ENCODE measurements at regions not wholly inside any gene's neighbourhood (a gene's known extent, or its start where the extent isn't known, plus 50 kb on each side); places are given as distances from the start of the nearest gene placed in this dataset.
"Not testable (repeated sequence)": the region's sequence is repeated elsewhere in the genome, so short reads cannot be mapped to it uniquely, and the experiment has no call there.

DNA sequence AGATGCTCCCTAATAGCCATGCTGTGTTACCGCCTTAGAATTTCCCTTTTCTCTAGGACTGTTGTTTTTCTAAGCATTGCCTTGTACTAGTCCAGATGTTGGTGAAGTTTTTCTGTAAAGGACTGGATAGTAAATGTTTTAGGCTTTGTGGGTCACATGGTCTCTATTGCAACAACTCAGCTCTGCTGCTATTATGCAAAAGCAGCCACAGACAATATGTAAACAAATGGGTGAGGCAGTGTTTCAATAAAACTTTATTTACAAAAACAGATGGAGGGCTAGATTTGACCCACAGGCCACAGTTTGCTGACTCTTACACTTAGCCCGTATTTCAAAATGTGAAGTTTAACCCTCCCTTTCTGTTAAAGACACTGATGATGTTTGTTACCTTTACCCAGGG, 207.6 kb upstream of the MYLIP start:
- Mint-ChIP-seq H3K9me3 (peaks cover 13% of the 10 kb centered on the region), H3K27ac (no peak overlapping the region), H3K27me3 (ENCODE audit: low read depth) (no peaks in the 10 kb centered on the region), H3K36me3 (ENCODE audit: low read depth) (peaks cover 3% of the 10 kb centered on the region), H3K4me3 (ENCODE audit: low read depth) (no peak overlapping the region), H3K4me1 (ENCODE audit: low read depth) (peaks cover 8% of the 10 kb centered on the region)
- intact Hi-C loops (cut with micrococcal nuclease), result no loop called here
- DNase-seq (ENCODE audit: low spot score), result no peak

DNA sequence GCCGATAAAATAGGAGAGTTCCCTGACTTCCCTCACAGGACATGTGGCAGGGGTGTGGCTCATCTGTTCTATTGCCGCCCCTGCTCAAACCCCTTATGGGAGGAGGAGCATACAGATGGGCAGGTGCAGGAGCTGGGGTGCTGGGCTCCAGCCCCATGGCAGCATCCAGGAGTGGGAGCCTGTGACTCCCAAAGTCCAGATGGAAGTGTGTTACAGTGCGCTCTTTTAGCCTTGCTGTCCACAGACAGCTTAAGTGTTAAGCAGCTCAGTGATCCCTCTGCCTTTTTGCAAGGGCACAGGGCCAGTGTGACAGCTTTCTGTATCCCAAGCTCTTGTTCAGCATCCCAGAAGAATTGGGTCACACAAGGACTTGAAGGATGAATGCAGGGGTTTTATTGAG, 212.3 kb upstream of the MYLIP start:
- Mint-ChIP-seq H3K27ac (no peak overlapping the region), H3K9me3 (peaks cover 3% of the 10 kb centered on the region), H3K4me1 (ENCODE audit: low read depth) (peaks cover 45% of the 10 kb centered on the region), H3K4me3 (ENCODE audit: low read depth) (no peak overlapping the region), H3K36me3 (ENCODE audit: low read depth) (peaks cover 3% of the 10 kb centered on the region), H3K27me3 (ENCODE audit: low read depth) (no peaks in the 10 kb centered on the region)
- DNase-seq (ENCODE audit: low spot score), result no peak
- intact Hi-C loops (cut with micrococcal nuclease), result no loop called here

- Mint-ChIP-seq H3K9me3 (peaks cover 3% of the 10 kb centered on the region), H3K27ac (peak overlapping the region; percentile 59), H3K4me1 (ENCODE audit: low read depth) (peaks cover 49% of the 10 kb centered on the region), H3K27me3 (ENCODE audit: low read depth) (no peaks in the 10 kb centered on the region), H3K4me3 (ENCODE audit: low read depth) (no peak overlapping the region), H3K36me3 (ENCODE audit: low read depth) (peaks cover 3% of the 10 kb centered on the region)
- intact Hi-C loops (cut with micrococcal nuclease), result loop anchor here (2.0 kb wide), 2 partner anchors 47 to 181 kb away; no protein-coding TSS in a partner anchor
- DNase-seq (ENCODE audit: low spot score), result no peak
Observed at GRCh38 chr6:15915508-15916178, 213.2 kb upstream of the MYLIP start.

GRCh38 chr6:15914553-15914952, 214.3 kb upstream of the MYLIP start:
- DNase-seq (ENCODE audit: low spot score), result no peak
- H3K27me3 Mint-ChIP-seq (ENCODE audit: low read depth), result no peaks in the 10 kb centered on the region
- H3K4me3 Mint-ChIP-seq (ENCODE audit: low read depth), result no peak overlapping the region
- peaks cover 52% of the 10 kb centered on the region for H3K4me1 Mint-ChIP-seq (ENCODE audit: low read depth)
- intact Hi-C loops (cut with micrococcal nuclease), result loop anchor here (1.0 to 5.0 kb wide), 11 partner anchors 8 to 268 kb away; no protein-coding TSS in a partner anchor
- H3K27ac Mint-ChIP-seq, result peak overlapping the region; percentile 78
- H3K36me3 Mint-ChIP-seq (ENCODE audit: low read depth), result peaks cover 3% of the 10 kb centered on the region
- H3K9me3 Mint-ChIP-seq, result peaks cover 3% of the 10 kb centered on the region

- Mint-ChIP-seq H3K9me3 (peaks cover 3% of the 10 kb centered on the region), H3K4me3 (ENCODE audit: low read depth) (no peak overlapping the region), H3K27ac (peak overlapping the region; percentile 89), H3K27me3 (ENCODE audit: low read depth) (no peaks in the 10 kb centered on the region), H3K4me1 (ENCODE audit: low read depth) (peaks cover 60% of the 10 kb centered on the region), H3K36me3 (ENCODE audit: low read depth) (peaks cover 3% of the 10 kb centered on the region)
- DNase-seq (ENCODE audit: low spot score), result no peak
- intact Hi-C loops (cut with micrococcal nuclease), result loop anchor here (5.0 kb wide), 1 partner anchor 269 kb away; no protein-coding TSS in a partner anchor
Observed at GRCh38 chr6:15913573-15913972, 215.3 kb upstream of the MYLIP start.

- DNase-seq (ENCODE audit: low spot score), result no peak
- peaks cover 62% of the 10 kb centered on the region for H3K4me1 Mint-ChIP-seq (ENCODE audit: low read depth)
- H3K27ac Mint-ChIP-seq, result peak overlapping the region; percentile 89
- peaks cover 3% of the 10 kb centered on the region for H3K9me3 Mint-ChIP-seq
- H3K27me3 Mint-ChIP-seq (ENCODE audit: low read depth), result no peaks in the 10 kb centered on the region
- intact Hi-C loops (cut with micrococcal nuclease), result loop anchor here (5.0 kb wide), 1 partner anchor 270 kb away; no protein-coding TSS in a partner anchor
- peaks cover 3% of the 10 kb centered on the region for H3K36me3 Mint-ChIP-seq (ENCODE audit: low read depth)
- peak overlapping the region; percentile 56 for H3K4me3 Mint-ChIP-seq (ENCODE audit: low read depth)
Observed at GRCh38 chr6:15912505-15913400, 216.1 kb upstream of the MYLIP start.

DNA sequence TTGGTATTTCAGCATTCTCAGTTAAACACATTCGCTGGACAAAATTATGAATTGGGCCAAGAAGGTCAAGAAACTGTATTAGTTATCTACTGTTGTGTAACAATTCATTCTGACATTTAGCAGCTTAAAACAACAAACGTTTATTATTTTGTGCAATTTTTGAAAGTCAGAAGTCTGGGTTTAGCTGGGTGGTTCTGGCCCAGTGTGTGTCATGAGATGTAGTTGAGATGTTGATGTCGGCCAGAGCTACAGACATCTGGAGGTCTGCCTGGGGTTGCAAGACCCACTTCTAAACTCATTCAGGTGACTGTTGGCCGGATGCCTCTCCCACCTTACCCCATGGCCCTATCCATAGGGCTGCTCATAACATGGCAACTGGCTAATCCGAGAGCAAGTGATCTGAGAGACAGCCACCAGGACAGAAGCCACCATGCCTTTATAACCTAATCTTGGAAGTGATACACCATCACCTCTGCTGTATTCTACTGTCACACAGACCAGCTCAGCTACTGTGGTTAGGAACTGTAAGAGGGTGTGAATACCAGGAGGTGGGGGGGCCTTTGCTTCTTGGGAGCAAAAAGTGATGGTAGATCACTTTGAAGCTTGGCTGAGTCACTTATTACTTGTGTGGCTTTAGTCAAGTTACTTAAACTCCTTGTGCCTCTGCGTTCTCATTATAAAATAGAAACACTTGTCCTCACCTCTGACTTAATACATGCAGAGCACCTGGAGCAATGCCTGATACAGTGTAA, 217.0 kb upstream of the MYLIP start:
- peak overlapping the region; percentile 89 for H3K27ac Mint-ChIP-seq

GRCh38 chr6:15909290-15910070, 219.4 kb upstream of the MYLIP start:
- intact Hi-C loops (cut with micrococcal nuclease), result loop anchor here (5.0 kb wide), 2 partner anchors 67 to 273 kb away; no protein-coding TSS in a partner anchor
- H3K27me3 Mint-ChIP-seq (ENCODE audit: low read depth), result no peaks in the 10 kb centered on the region
- H3K9me3 Mint-ChIP-seq, result peaks cover 3% of the 10 kb centered on the region
- DNase-seq (ENCODE audit: low spot score), result no peak
- no peak overlapping the region for H3K27ac Mint-ChIP-seq
- peaks cover 4% of the 10 kb centered on the region for H3K36me3 Mint-ChIP-seq (ENCODE audit: low read depth)
- no peak overlapping the region for H3K4me3 Mint-ChIP-seq (ENCODE audit: low read depth)
- H3K4me1 Mint-ChIP-seq (ENCODE audit: low read depth), result peaks cover 77% of the 10 kb centered on the region

More for the DNA sequence above, 217.0 kb upstream of the MYLIP start:
- Mint-ChIP-seq H3K4me3 (ENCODE audit: low read depth) (peak overlapping the region; percentile 56), H3K27me3 (ENCODE audit: low read depth) (no peaks in the 10 kb centered on the region), H3K36me3 (ENCODE audit: low read depth) (peaks cover 3% of the 10 kb centered on the region), H3K9me3 (peaks cover 3% of the 10 kb centered on the region), H3K4me1 (ENCODE audit: low read depth) (peaks cover 67% of the 10 kb centered on the region)
- DNase-seq (ENCODE audit: low spot score), result no peak
- intact Hi-C loops (cut with micrococcal nuclease), result loop anchor here (5.0 kb wide), 1 partner anchor 270 kb away; no protein-coding TSS in a partner anchor

- no peaks in the 10 kb centered on the region for H3K27me3 Mint-ChIP-seq (ENCODE audit: low read depth)
- no peak for DNase-seq (ENCODE audit: low spot score)
- no peak overlapping the region for H3K4me3 Mint-ChIP-seq (ENCODE audit: low read depth)
- intact Hi-C loops (cut with micrococcal nuclease), result loop anchor here (5.0 kb wide), 1 partner anchor 67 kb away; no protein-coding TSS in a partner anchor
- H3K4me1 Mint-ChIP-seq (ENCODE audit: low read depth), result peaks cover 76% of the 10 kb centered on the region
- peaks cover 3% of the 10 kb centered on the region for H3K9me3 Mint-ChIP-seq
- H3K27ac Mint-ChIP-seq, result peak overlapping the region; percentile 1
- peaks cover 8% of the 10 kb centered on the region for H3K36me3 Mint-ChIP-seq (ENCODE audit: low read depth)
Observed at GRCh38 chr6:15908871-15909270, 220.0 kb upstream of the MYLIP start.

DNA sequence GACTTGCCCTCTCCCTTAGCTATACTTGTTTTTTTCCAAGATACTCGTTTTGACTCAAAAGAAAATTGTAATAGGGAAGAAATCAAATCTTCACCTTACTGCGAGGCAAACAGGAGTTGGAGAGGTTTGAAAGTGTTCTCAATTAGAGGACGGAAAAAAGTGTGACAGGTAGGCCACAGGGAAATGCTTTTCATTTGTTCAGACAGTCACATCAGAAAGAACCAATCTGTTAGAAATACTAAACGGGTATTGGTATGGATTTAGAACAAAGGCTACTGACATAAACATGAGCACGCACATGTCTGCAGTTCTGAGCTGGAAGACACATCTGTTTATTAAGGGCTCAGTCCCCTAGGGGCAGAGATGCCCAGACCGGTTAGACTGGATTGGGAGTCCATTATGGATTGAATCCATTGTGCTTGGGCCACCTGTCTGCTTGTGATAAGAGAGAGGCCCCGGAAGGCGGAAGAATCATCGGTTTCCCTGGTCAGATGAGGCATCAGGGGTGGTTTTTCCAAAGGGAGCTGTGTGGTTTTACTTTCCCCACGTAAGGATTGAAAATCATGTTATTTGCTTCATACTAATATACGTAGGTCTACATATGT, 220.9 kb upstream of the MYLIP start:
- intact Hi-C loops (cut with micrococcal nuclease), result loop anchor here (5.0 kb wide), 1 partner anchor 66 kb away; no protein-coding TSS in a partner anchor
- no peak for DNase-seq (ENCODE audit: low spot score)
- peaks cover 8% of the 10 kb centered on the region for H3K9me3 Mint-ChIP-seq
- H3K27ac Mint-ChIP-seq, result peak overlapping the region; percentile 80
- H3K27me3 Mint-ChIP-seq (ENCODE audit: low read depth), result no peaks in the 10 kb centered on the region
- no peak overlapping the region for H3K4me3 Mint-ChIP-seq (ENCODE audit: low read depth)
- peaks cover 16% of the 10 kb centered on the region for H3K36me3 Mint-ChIP-seq (ENCODE audit: low read depth)
- H3K4me1 Mint-ChIP-seq (ENCODE audit: low read depth), result peaks cover 76% of the 10 kb centered on the region

DNA sequence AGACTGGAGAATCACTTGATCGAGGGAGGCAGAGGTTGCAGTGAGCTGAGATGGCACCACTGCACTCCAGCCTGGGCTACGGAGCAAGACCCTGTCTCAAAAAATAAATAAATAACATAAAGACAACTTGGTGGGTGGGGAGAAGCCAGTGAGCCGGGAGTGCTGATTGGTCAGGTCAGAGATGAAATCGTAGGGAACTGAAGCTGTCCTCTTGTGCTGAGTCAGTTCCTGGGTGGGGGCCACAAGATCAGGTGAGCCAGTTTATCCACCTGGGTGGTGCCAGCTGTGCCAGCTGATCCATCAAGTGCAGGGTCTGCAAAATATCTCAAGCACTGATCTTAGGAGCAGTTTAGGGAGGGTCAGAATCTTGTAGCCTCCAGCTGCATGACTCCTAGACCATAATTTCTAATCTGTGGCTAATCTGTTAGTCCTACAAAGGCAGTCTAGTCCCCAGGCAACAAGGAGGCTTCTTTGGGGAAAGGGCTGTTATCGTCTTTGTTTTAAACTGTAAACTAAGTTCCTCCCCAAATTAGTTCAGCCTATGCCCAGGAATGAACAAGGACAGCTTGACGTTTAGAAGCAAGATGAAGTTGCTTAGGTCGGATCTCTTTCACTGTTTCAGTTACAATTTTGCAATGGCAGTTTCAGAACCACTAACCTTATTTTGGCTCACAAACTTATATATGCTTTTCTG, 221.5 kb upstream of the MYLIP start:
- not testable (repeated sequence) for H3K27me3 Mint-ChIP-seq (ENCODE audit: low read depth); H3K4me3 Mint-ChIP-seq (ENCODE audit: low read depth); DNase-seq (ENCODE audit: low spot score)
- Mint-ChIP-seq H3K36me3 (ENCODE audit: low read depth) (peaks cover 18% of the 10 kb centered on the region), H3K9me3 (peaks cover 10% of the 10 kb centered on the region), H3K27ac (peak overlapping the region; percentile 80), H3K4me1 (ENCODE audit: low read depth) (peaks cover 76% of the 10 kb centered on the region)
- intact Hi-C loops (cut with micrococcal nuclease), result loop anchor here (5.0 kb wide), 1 partner anchor 65 kb away; no protein-coding TSS in a partner anchor

All from activated T-helper 2 cell treated with anti-CD3 and anti-CD28 coated beads, Interferon-gamma antibody, Interleukin-2, Interleukin-4, amounts not matched to agents 10 μg/mL and 5 μg/mL and 100 μg/mL, durations not matched to agents 14 hours and 24 hours and 36 hours (primary cell).